ENCODE measurements at regions not wholly inside any gene's neighbourhood (a gene's known extent, or its start where the extent isn't known, plus 50 kb on each side); places are given as distances from the start of the nearest gene placed in this dataset.

GRCh38 chr19:30774252-30774766 is 402.1 kb downstream of the ZNF536 start:
- H3K27ac ChIP-seq (ENCODE audit: low read depth, low read length), result no peak overlapping the region
- TF ChIP-seq JUND (IDR thresholded peaks at IDR 0.05; ENCODE audit: low read length), result no peak
- TF ChIP-seq SP4 (IDR thresholded peaks at IDR 0.05; ENCODE audit: low read length), result no peak

More at GRCh38 chr19:30774252-30774766, 402.1 kb downstream of the ZNF536 start:
- H3K79me1 ChIP-seq (ENCODE audit: low read depth, low read length), result no peaks in the 10 kb centered on the region
- H3K23ac ChIP-seq (ENCODE audit: insufficient read length), result no peak overlapping the region
- DNase-seq (ENCODE audit: low read depth in 1 of 2, low spot score in 2 of 2) (peak in 1 of 2 experiments; percentile 26), FAIRE-seq (no peak)
- WGBS, 2 experiments (ENCODE audit: extremely low coverage in 1 of 2, insufficient coverage in 1 of 2, insufficient read length in 1 of 2, insufficient replicate concordance in 2 of 2, low coverage in 1 of 2, low lambda C conversion rate in 2 of 2, missing lambda C conversion rate in 1 of 2), result 70% methylated on average over 3 of the region's 3 CpGs; no CpG with 5 or more reads in 1 of the 2 experiments
- H3K14ac ChIP-seq (ENCODE audit: insufficient read length), result no peak overlapping the region
- no peak overlapping the region for H3K18ac ChIP-seq (ENCODE audit: extremely low read depth, low read length)
- H3K4me3 ChIP-seq (ENCODE audit: extremely low read depth in 1 of 4, insufficient read depth in 2 of 4, low read depth in 3 of 4, low read length in 4 of 4), result no peak overlapping the region
- H4K20me1 ChIP-seq (replicated peaks in 1 of 2; ENCODE audit: control insufficient read depth in 1 of 2, insufficient read depth in 2 of 2, low read length in 2 of 2), result no peaks in the 10 kb centered on the region
- H4K5ac ChIP-seq (ENCODE audit: insufficient read length, low read depth, low read length), result no peak overlapping the region
- H2AFZ ChIP-seq (ENCODE audit: low read length), result peak overlapping the region; percentile 94
- ChIA-PET CTCF (ENCODE audit: partially characterized antibody) (interaction anchor here (0.7 to 2.4 kb wide), 8 partner anchors 10 to 281 kb away, joined by 3 to 7 read pairs (median 4); no protein-coding TSS in a partner anchor), POLR2A (ENCODE audit: partially characterized antibody) (no interaction called here)
- no peaks in the 10 kb centered on the region for H3K4me1 ChIP-seq (replicated peaks in 1 of 4; ENCODE audit: control insufficient read depth in 3 of 4, insufficient read depth in 4 of 4, low read length in 3 of 4)
- H2BK15ac ChIP-seq (ENCODE audit: low read length), result no peak overlapping the region
- no peak overlapping the region for H2BK12ac ChIP-seq (ENCODE audit: low read depth, low read length)
- H2AK5ac ChIP-seq (ENCODE audit: low read depth, low read length), result no peak overlapping the region
- H4K8ac ChIP-seq (ENCODE audit: extremely low read depth, insufficient read depth, low read length), result no peak overlapping the region
- H3K79me2 ChIP-seq (ENCODE audit: control insufficient read depth in 1 of 2, insufficient read depth in 2 of 2, low read length in 2 of 2), result no peaks in the 10 kb centered on the region
- H3K23me2 ChIP-seq (ENCODE audit: low read depth, low read length), result no peaks in the 10 kb centered on the region
- no peaks in the 10 kb centered on the region for H3K9me3 ChIP-seq (ENCODE audit: insufficient read depth in 2 of 2, low read depth in 1 of 2, low read length in 1 of 2)
- no peak overlapping the region for H2BK120ac ChIP-seq (replicated peaks; ENCODE audit: low read depth, low read length)
- no peak overlapping the region for H3K9ac ChIP-seq (replicated peaks in 1 of 4; ENCODE audit: extremely low read depth in 1 of 4, low read depth in 3 of 4, low read length in 3 of 4)
- no peak overlapping the region for H2BK5ac ChIP-seq (ENCODE audit: low read depth, low read length)
- no peak overlapping the region for H4K91ac ChIP-seq (replicated peaks; ENCODE audit: insufficient read length, low read length)
- no peak overlapping the region for H3K4me2 ChIP-seq (ENCODE audit: insufficient read depth in 1 of 2, low read depth in 2 of 2, low read length in 2 of 2)
- no peaks in the 10 kb centered on the region for H3K27me3 ChIP-seq (replicated peaks in 1 of 4; ENCODE audit: control insufficient read depth in 3 of 4, extremely low read depth in 1 of 4, insufficient read depth in 3 of 4, low read length in 3 of 4)
- no peak overlapping the region for H3K4ac ChIP-seq (replicated peaks; ENCODE audit: insufficient read length, low read depth, low read length)
- no peak overlapping the region for H3K56ac ChIP-seq (replicated peaks; ENCODE audit: insufficient read length, low read depth, low read length)
- no peaks in the 10 kb centered on the region; a peak in 2 of 8 replicates for H3K36me3 ChIP-seq (ENCODE audit: control insufficient read depth in 2 of 4, insufficient read depth in 4 of 4, low read length in 3 of 4)
- no peak overlapping the region for H2BK20ac ChIP-seq (ENCODE audit: low read length)
